HCT116 (cell line): ENCODE measurements at regions not wholly inside any gene's neighbourhood (a gene's known extent, or its start where the extent isn't known, plus 50 kb on each side); places are given as distances from the start of the nearest gene placed in this dataset.

Experiments
- ATAC-seq: fragments of 200-7000 bp; cut with Tn5 transposase; 2 replicates; pipeline ENCODE4 v1.9.1; 2020; ENCODE audit warnings: mild to moderate bottlenecking, moderate library complexity
- BruUV-seq: library from RNA; stranded (reverse); fragments of 400-500 nt; replicated peaks from 2 replicates; lab custom pipeline; 2021; lab: Mats Ljungman, UMichigan
- CTCF ChIA-PET: fragments of 300-600 bp; sonication (Branson Sonifier 250); formaldehyde crosslinking; loops from one replicate; lab custom pipeline; 2021; ENCODE audit warnings: antibody characterized with exemption; lab: Charles Lee
- POLR2A ChIA-PET: fragments of 300-600, 350-600 bp; sonication (Branson Sonifier 250); formaldehyde crosslinking; loops from one replicate; lab custom pipeline; 2021; ENCODE audit warnings: antibody characterized with exemption; lab: Charles Lee
- RAD21 ChIA-PET, 2 experiments: fragments of 300-600 bp; sonication (Branson Sonifier 250); formaldehyde crosslinking; loops; one replicate each; lab custom pipeline; 2023; ENCODE audit warnings: low total read pairs in 2 of 2; ENCODE audit not compliant: uncharacterized antibody in 2 of 2, unreplicated experiment in 2 of 2, low non-redundant PET in 1 of 2; lab: Charles Lee
- DNase-seq: peaks from one replicate; pipeline ENCODE4 v3.0.0-alpha.2; 2010; ENCODE audit warnings: low read depth, low spot score
- H2AFZ ChIP-seq: fragments of 200-600 bp; shearing (Covaris generic), sonication (generic); 2 replicates; pipeline ENCODE4 v1.6.1; 2017; ENCODE audit warnings: low read depth, mixed run types, mixed read lengths, antibody characterized with exemption, low read length; ENCODE audit not compliant: poor library complexity, severe bottlenecking
- H3K27ac ChIP-seq: 2 replicates; pipeline ENCODE4 v1.5.1; 2012; ENCODE audit warnings: low read depth, low read length
- H3K27me3 ChIP-seq: fragments of 200-600 bp; sonication (generic); 2 replicates; pipeline ENCODE4 v1.6.1; 2016; ENCODE audit warnings: mixed run types, low read length, mixed read lengths; ENCODE audit not compliant: insufficient read depth
- H3K36me3 ChIP-seq, 2 experiments: fragments of 200-500 bp in 1 of 2; fragments of 200-600 bp in 1 of 2; sonication (Bioruptor generic) in 1 of 2; sonication (generic) in 1 of 2; 2 replicates each; pipeline versions ENCODE4 v1.5.1 to v1.6.1; 2014 to 2016; ENCODE audit warnings: low read length in 2 of 2, inconsistent platforms in 1 of 2, mixed read lengths in 1 of 2, mixed run types in 1 of 2; ENCODE audit not compliant: insufficient read depth in 2 of 2, control insufficient read depth in 1 of 2
- H3K4me1 ChIP-seq, 2 experiments: fragments of 200-600 bp in 1 of 2; sonication (generic) in 1 of 2; 2 replicates each; pipeline versions ENCODE4 v1.5.1 to v1.6.1; 2012 to 2017; ENCODE audit warnings: low read length in 2 of 2, inconsistent platforms in 1 of 2, mild to moderate bottlenecking in 1 of 2, mixed read lengths in 1 of 2, mixed run types in 1 of 2, moderate library complexity in 1 of 2; ENCODE audit not compliant: insufficient read depth in 2 of 2, control insufficient read depth in 1 of 2
- H3K4me2 ChIP-seq: fragments of 200-600 bp; sonication (generic); 2 replicates; pipeline ENCODE4 v1.6.1; 2017; ENCODE audit warnings: mixed run types, low read length, mixed read lengths
- H3K4me3 ChIP-seq, 2 experiments: fragments of 200-600 bp in 1 of 2; sonication (generic) in 1 of 2; replicated peaks in 1 of 2; 2 replicates each; pipeline ENCODE4 v1.5.1; 2011 to 2016; ENCODE audit warnings: low read length in 2 of 2, control low read depth in 1 of 2, low read depth in 1 of 2, mild to moderate bottlenecking in 1 of 2, mixed read lengths in 1 of 2, mixed run types in 1 of 2
- H3K79me2 ChIP-seq: fragments of 200-600 bp; sonication (generic); 2 replicates; pipeline ENCODE4 v1.6.1; 2017; ENCODE audit warnings: mild to moderate bottlenecking, mixed run types, low read length, moderate library complexity, mixed read lengths; ENCODE audit not compliant: insufficient read depth
- H3K9ac ChIP-seq: fragments of 200-600 bp; sonication (generic); 2 replicates; pipeline ENCODE4 v1.6.1; 2016; ENCODE audit warnings: low read length, mixed read lengths
- H3K9me2 ChIP-seq: fragments of 200-600 bp; sonication (generic), shearing (Covaris generic); 2 replicates; pipeline ENCODE4 v1.6.1; 2017; ENCODE audit warnings: mixed run types, mild to moderate bottlenecking, moderate library complexity; ENCODE audit not compliant: insufficient read depth
- H3K9me3 ChIP-seq, 2 experiments: fragments of 200-500 bp in 1 of 2; fragments of 200-600 bp in 1 of 2; sonication (Bioruptor generic) in 1 of 2; sonication (generic) in 1 of 2; 2 replicates each; pipeline ENCODE4 v1.6.1; 2014 to 2017; ENCODE audit warnings: low read length in 2 of 2, mixed read lengths in 2 of 2, inconsistent platforms in 1 of 2, low read depth in 1 of 2, mild to moderate bottlenecking in 1 of 2, mixed run types in 1 of 2, moderate library complexity in 1 of 2; ENCODE audit not compliant: control insufficient read depth in 1 of 2, insufficient read depth in 1 of 2
- H4K20me1 ChIP-seq: fragments of 200-600 bp; sonication (generic), shearing (Covaris generic); 2 replicates; pipeline ENCODE4 v1.6.1; 2017; ENCODE audit warnings: mixed run types, mild to moderate bottlenecking, moderate library complexity; ENCODE audit not compliant: insufficient read depth
- ATF3 ChIP-seq: IDR thresholded peaks from 2 replicates; pipeline ENCODE4 v1.6.1; 2012
- CBX3 ChIP-seq: IDR thresholded peaks from 2 replicates; pipeline ENCODE4 v1.6.1; 2012; ENCODE audit warnings: low read depth
- CEBPB ChIP-seq: IDR thresholded peaks from 2 replicates; pipeline ENCODE4 v1.6.1; 2012; ENCODE audit warnings: low read depth
- EGR1 ChIP-seq: IDR thresholded peaks from 2 replicates; pipeline ENCODE4 v1.6.1; 2012; ENCODE audit warnings: low read depth
- ELF1 ChIP-seq: IDR thresholded peaks from 2 replicates; pipeline ENCODE4 v1.6.1; 2012; ENCODE audit warnings: low read depth, borderline replicate concordance
- EZH2 ChIP-seq: fragments of 200-600 bp; sonication (generic); IDR thresholded peaks from 2 replicates; pipeline ENCODE4 v1.6.1; 2017; ENCODE audit warnings: antibody characterized with exemption, mixed run types
- MAX ChIP-seq: IDR thresholded peaks from 2 replicates; pipeline ENCODE4 v1.6.1; 2012
- POLR2A ChIP-seq: IDR thresholded peaks from 2 replicates; pipeline ENCODE4 v1.7.0; 2011; ENCODE audit warnings: borderline replicate concordance; ENCODE audit not compliant: insufficient read depth, insufficient read length; ENCODE audit errors: extremely low read depth
- RAD21 ChIP-seq: IDR thresholded peaks from 2 replicates; pipeline ENCODE4 v1.6.1; 2012; ENCODE audit warnings: low read depth, mild to moderate bottlenecking
- REST ChIP-seq: IDR thresholded peaks from 2 replicates; pipeline ENCODE4 v1.6.1; 2012; ENCODE audit warnings: low read depth
- SRF ChIP-seq: IDR thresholded peaks from 2 replicates; pipeline ENCODE4 v1.6.1; 2012; ENCODE audit warnings: low read depth
- ZBTB33 ChIP-seq: IDR thresholded peaks from 2 replicates; pipeline ENCODE4 v1.6.1; 2011; ENCODE audit warnings: mild to moderate bottlenecking, low read length, moderate library complexity; ENCODE audit not compliant: insufficient replicate concordance; ENCODE audit errors: extremely low read depth
- intact Hi-C: fragments of 100-400 bp; cut with micrococcal nuclease; formaldehyde crosslinking; loops from 2 replicates; pipeline ENCODE4 v1.10.0; 2022

- ChIA-PET POLR2A (no interaction called here), CTCF (no interaction called here), RAD21 (no interaction called here)
- H3K9me2 ChIP-seq: no peaks in the 10 kb centered on the region
- H3K27ac ChIP-seq: no peak overlapping the region
- no peaks in the 10 kb centered on the region for H4K20me1 ChIP-seq
- no peaks in the 10 kb centered on the region for H3K79me2 ChIP-seq
- no peak overlapping the region for H3K9ac ChIP-seq
- intact Hi-C loops: loop anchor here (10.0 kb wide), 1 partner anchor 295 kb away; no protein-coding TSS in a partner anchor
- no TSS peak for BruUV-seq
- H2AFZ ChIP-seq: no peak overlapping the region
- H3K4me2 ChIP-seq: no peak overlapping the region
- no peaks in the 10 kb centered on the region for H3K9me3 ChIP-seq
- TF ChIP-seq EGR1: no peak
- TF ChIP-seq REST: no peak
- TF ChIP-seq ELF1: no peak
- no peak for TF ChIP-seq ZBTB33
- no peak for TF ChIP-seq MAX
- TF ChIP-seq POLR2A: no peak
- TF ChIP-seq CEBPB: no peak
- no peak for TF ChIP-seq ATF3
- no peak for TF ChIP-seq EZH2
- TF ChIP-seq SRF: no peak
- TF ChIP-seq RAD21: no peak
- TF ChIP-seq CBX3: no peak
- no peaks in the 10 kb centered on the region for H3K27me3 ChIP-seq
- H3K4me3 ChIP-seq: no peak overlapping the region
- DNase-seq (no peak), ATAC-seq (no peak)
- H3K36me3 ChIP-seq: no peaks in the 10 kb centered on the region
- H3K4me1 ChIP-seq: peaks cover 0 to 15% of the 10 kb centered on the region in 2 experiments; a peak in 3 of 4 replicates
Observed at GRCh38 chr4:100099746-100100145, 90.5 kb downstream of the DDIT4L start.
